IMR-90 (cell line): ENCODE measurements at regions not wholly inside any gene's neighbourhood (a gene's known extent, or its start where the extent isn't known, plus 50 kb on each side); places are given as distances from the start of the nearest gene placed in this dataset.

Experiments used
- NFE2L2 ChIP-seq: fragments of 150-350 bp; IDR thresholded peaks from 2 replicates; pipeline ENCODE4 v1.6.1; 2016; ENCODE audit warnings: low read depth, mild to moderate bottlenecking, low read length
- POLR2A ChIP-seq: IDR thresholded peaks from 2 replicates; pipeline ENCODE4 v1.6.1; 2012; ENCODE audit warnings: mild to moderate bottlenecking, low read depth, low read length

DNA sequence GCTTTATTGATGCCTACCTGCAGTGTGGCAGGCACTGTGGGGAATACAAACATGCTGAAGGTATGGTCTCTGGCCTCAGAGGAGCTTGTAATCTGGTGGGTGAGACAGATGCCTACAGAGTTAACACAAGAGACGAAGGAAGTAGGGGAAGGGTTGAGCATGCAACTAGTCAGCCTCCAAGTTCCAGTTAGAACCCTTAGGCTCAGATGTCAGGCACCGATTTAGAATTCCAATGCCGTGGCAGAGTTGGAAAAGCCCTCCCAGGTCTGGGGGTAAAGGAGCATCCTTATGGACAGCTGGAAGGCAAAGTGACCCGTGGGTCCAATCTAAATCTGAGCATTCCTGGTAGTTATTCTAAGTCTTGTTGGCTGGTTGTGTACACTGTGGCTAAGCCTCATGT is 132.9 kb upstream of the GJB5 start:
- no peak for TF ChIP-seq POLR2A
- no peak for TF ChIP-seq NFE2L2
